ENCODE measurements at regions not wholly inside any gene's neighbourhood (a gene's known extent, or its start where the extent isn't known, plus 50 kb on each side); places are given as distances from the start of the nearest gene placed in this dataset.

DNA sequence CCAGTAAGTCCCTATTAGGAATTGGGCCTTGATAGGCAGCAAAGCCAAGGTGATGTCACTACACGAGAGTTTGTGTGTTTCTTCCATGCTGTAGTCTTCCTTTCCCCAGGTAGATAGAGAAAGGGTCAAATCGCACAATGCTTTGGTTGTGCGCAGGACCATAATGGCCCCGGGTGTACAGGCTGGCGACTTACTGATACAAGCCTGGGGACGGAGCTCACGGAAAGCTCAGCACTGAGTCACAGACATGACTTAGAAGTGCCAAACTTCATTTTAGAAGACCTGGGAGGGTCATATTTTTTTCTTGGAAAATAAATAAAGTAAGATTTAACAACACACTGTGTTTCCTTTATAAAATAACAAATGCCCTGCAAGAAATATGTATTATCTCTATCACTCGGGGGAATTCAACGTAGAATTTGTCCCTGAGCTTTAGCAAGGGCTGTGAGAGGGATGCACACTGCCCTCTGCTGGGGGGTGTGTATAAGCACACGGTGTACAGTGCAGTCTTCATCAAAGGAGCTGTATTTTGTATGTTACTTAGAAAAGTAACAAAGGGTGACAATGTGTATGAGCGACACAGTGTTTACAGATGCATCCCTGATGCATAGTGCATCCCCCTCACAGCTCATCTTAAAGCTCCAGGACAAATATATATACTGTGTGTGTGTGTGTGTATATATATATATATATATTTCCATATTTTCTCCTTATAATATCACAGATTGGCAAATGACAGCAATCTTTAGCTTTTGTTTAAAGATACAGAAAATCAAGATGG is 254.5 kb upstream of the VEGFC start:
- TF ChIP-seq EZH2 (IDR thresholded peaks at IDR 0.05) (no peak), POLR2AphosphoS5 (IDR thresholded peaks at IDR 0.05; ENCODE audit: borderline replicate concordance, low read depth, low read length) (no peak), FOXP2 (optimal IDR thresholded peaks at IDR 0.05; ENCODE audit: control extremely low read depth, extremely low read length, insufficient read depth) (no peak)
